HPDE6-E6E7 (cell line): ENCODE measurements at regions not wholly inside any gene's neighbourhood (a gene's known extent, or its start where the extent isn't known, plus 50 kb on each side); places are given as distances from the start of the nearest gene placed in this dataset.
"Not testable (repeated sequence)": the region's sequence is repeated elsewhere in the genome, so short reads cannot be mapped to it uniquely, and the experiment has no call there.

Source experiments
- DNase-seq: peaks from one replicate; pipeline ENCODE4 v3.0.0; 2011; ENCODE audit warnings: missing footprints; ENCODE audit errors: extremely low spot score

DNA sequence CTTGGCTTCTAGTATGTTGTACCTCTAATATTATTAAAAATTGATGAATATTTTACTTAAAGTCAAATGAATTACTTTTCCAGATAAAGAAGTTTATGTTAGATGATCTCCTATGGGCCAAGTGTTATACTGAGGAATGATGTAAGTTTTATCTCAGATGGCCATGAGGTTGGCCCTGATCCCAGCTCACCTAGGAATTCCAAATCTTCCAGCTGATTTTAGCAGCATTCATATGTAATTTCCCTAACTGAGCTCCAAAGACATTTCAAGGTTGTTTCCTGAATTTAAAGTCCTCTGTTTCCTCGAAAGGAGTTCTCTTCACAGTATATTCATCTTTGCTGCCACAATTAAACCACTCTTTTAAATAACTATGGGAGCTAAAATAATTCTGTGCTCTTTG lies 1670.4 kb upstream of the SPRY2 start:
- DNase-seq, result no peak

- DNase-seq, result no peak
Observed at GRCh38 chr13:82010780-82011179, 1669.9 kb upstream of the SPRY2 start.

DNA sequence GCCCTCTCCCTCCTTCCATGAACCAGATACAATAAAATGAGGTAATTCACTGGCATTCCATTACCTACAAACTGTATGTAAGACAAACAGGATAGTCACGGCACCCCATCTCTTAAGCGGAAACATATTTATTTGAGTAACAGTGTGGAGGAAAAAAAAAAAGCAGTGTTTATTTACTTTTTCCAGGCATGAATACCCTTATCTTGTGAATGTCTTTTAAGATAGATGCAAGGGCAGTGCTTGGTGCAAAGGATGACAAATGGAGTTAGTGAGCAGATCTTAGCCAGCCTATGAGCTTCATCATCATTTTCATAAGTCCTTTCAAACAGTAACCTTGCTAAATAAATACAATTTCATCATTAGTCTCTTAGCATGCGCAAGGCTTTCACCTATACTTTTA lies 1661.8 kb upstream of the SPRY2 start:
- DNase-seq, result no peak

DNA sequence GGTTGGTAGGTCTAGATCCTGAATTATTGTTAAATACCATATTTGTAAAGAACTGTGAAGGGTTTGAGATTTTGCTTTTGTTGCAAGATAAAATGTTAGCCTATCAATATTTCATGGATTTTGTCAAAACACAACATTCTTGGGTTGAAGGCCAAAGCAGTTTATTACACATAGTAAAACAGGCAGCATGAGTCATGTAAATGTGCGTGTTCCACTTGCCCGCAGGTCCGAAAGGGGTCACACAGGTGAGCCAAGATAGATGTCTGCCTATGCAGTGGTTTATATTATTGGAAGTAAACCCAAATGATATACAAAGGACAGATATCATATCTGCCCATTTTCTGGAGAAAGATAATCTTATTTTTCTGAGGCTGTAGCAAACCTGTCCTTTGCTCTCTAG lies 1654.4 kb upstream of the SPRY2 start:
- no peak for DNase-seq

DNA sequence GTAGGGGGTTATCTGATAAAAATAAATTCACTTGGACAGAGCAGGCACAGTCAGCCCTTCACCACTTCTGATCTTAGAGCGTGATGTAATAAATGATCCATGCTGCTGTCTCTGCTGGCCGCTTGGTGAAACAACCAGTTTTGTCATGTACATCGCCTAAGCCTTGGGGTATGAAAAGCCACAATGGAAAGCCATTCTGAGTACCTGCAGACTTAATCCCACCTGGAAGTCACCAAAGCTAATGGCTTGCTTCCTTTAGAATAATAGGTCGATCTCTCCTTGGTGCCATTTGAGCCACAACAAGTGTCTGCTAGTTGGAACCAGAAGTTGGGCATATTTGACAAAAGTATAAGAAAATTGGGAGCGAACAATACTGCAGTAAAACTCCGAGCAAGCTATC lies 1649.7 kb upstream of the SPRY2 start:
- DNase-seq, result no peak

- no peak for DNase-seq
Observed at GRCh38 chr13:81988567-81988966, 1647.6 kb upstream of the SPRY2 start.

DNA sequence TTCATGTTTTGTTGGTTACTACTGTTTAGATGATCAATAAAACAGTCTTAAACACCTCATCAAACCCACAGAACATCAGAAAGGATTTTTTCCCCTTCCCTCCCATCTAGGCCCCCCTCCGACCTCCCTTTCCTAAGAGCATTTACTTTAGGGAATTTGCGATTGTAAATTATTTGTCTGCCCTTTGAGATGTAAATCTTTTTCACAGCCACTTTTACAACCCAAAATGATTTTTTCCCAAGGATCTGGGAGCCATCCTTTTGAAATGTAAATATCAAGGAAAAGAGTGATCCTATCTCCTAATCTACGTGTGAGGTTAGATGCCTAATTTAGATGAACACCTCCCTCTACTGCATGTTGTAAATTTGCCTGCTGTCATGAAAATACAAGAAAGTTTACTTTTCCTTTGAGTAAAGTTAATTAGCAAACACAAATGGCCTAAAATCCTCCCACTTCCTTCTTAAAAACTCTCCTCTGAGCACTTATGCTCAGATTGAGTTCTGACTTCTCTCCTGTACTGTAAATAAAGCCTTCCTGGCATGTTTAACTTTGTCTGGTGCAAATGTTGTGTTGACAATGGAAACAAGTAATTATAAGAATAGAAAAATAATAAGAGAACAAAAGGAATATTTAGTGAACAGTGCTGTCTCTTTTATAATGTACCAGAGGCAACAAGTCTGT lies 1646.9 kb upstream of the SPRY2 start:
- no peak for DNase-seq

- no peak for DNase-seq
Observed at GRCh38 chr13:81987159-81987558, 1646.2 kb upstream of the SPRY2 start.

- no peak for DNase-seq
Observed at GRCh38 chr13:81986308-81986707, 1645.4 kb upstream of the SPRY2 start.

DNA sequence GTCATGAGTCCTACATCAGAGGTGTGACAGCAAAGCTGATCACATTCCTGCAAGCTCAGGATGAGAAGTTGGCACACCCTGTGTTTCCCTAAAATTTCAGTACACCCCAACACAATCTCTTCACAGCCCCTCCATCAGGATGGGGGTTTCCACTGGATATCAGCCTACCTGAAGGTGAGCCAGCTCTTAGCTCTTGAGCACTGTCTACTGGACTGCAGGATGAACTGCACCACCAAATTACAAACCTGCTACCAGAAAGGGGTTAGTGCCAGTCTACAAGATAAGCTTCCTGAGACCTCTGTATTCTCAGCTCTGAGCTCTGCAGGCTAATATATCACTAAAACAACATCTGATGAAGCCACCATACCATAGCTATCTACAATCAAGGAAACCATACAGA lies 1616.2 kb upstream of the SPRY2 start:
- no peak for DNase-seq

GRCh38 chr13:81929988-81930387 lies 1589.1 kb upstream of the SPRY2 start:
- DNase-seq, result no peak

GRCh38 chr13:81927347-81927746 lies 1586.4 kb upstream of the SPRY2 start:
- no peak for DNase-seq

DNA sequence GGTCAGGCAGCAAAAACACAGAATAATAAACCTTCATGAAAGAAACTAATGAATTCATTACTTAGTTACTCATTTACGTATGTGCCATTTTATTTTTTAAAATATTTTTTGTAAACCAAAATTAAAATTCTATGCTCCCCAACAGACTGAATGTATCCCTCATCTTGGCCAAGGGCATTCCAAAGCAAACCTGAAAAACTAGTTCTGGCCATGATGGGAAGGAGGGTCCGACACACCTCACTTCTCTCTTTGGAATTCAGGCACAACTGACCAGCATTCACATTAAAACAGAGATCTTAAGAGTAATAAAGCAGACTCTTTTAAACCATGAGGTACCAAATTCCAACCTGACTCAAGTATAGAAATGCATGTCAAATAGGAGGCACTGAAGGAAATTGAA lies 1576.9 kb upstream of the SPRY2 start:
- no peak for DNase-seq

- no peak for DNase-seq
Observed at GRCh38 chr13:81916461-81916860, 1575.5 kb upstream of the SPRY2 start.

DNA sequence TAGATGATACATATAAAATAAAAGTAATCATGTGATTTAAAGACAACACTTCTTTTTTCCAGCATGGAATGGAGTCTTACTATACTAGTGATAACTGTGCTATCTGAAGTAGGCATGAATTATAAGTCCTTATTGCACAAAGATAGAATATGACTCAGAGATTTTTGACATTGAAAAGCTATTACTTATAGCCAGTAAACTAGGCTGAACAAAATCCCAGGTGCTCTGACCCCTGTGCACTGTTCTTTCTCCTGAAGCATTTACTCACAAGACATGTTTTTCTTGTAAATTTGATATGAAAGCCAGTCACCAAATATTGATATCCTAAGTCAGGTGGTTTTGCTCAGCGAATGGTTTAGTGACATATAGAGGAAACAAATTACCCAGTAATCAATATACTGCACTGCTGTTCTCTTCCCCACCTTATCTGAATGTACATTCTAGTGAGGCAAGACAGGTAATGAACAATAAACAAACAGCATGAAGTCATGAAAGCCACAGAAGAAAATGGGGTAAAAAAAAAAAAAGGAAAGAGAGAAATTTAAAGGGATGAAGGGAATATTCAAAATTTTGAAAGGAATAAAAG lies 1567.0 kb upstream of the SPRY2 start:
- DNase-seq, result no peak

DNA sequence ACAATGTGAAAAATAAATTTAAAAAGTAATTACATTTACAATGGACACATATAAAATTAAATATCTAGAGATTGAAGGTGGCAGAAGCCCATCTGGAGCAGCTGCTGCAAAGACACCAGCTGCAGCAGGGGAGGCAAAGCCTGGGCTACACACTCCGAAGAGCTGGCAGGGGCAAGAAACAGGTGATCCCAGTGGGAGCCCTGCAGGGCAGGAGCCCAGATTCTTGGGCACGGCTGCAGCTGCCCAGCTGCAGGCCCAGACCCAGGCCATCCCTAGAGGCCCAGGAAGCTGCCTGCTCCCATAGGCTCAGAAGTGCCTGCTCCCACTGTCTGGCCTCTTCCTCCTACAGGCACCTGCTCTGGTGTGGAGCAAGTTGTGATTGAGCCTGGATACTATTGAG lies 1547.9 kb upstream of the SPRY2 start:
- DNase-seq, result no peak

GRCh38 chr13:81874681-81875661 lies 1534.0 kb upstream of the SPRY2 start:
- DNase-seq, result no peak

GRCh38 chr13:81874253-81874652 lies 1533.3 kb upstream of the SPRY2 start:
- DNase-seq, result no peak

DNA sequence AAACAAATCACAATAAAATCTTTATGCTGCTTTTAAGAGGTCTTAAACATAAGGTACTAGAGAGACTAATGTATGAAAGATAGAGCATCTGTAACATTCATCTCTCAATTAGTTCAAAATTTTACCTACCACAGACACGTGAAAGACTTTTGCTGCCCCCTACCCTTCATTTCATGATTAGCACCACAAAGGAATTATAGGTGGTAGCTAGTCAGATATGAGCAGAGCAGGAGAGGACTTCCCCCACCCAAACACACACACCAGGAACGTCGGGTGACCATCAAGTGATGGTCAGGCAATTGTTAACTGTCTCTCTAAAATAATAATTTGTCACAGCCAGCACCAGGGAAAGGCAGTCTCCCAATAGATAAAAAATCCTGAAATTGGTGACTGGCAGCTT lies 1531.7 kb upstream of the SPRY2 start:
- DNase-seq, result peak; percentile 1

GRCh38 chr13:81871751-81872325 lies 1530.9 kb upstream of the SPRY2 start:
- not testable (repeated sequence) for DNase-seq

- no peak for DNase-seq
Observed at GRCh38 chr13:81848291-81848690, 1507.4 kb upstream of the SPRY2 start.

DNA sequence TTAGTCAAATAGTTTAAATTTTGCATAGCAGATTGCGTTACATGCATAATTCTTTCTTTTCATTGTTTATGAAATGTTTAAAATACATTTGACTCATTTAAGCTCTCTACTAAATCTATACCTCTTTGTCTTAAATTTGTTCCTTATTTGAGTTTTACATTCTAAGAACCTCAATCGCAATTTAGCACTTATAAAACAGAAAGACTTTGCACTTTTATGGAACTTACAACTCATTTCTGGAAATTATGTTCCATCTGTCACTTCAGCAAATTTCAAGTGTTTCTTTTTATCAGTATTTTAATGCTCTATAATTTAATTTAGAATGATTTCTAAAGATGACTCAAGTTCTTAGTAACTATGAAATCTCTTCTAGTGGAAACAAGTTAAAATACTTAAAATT lies 1505.8 kb upstream of the SPRY2 start:
- DNase-seq, result no peak
